NCI-H2107 (cell line): ENCODE measurements at regions not wholly inside any gene's neighbourhood (a gene's known extent, or its start where the extent isn't known, plus 50 kb on each side); places are given as distances from the start of the nearest gene placed in this dataset.

Source experiments
- DNase-seq: peaks from one replicate; lab custom pipeline; 2025; lab: John Stamatoyannopoulos, UW

DNA sequence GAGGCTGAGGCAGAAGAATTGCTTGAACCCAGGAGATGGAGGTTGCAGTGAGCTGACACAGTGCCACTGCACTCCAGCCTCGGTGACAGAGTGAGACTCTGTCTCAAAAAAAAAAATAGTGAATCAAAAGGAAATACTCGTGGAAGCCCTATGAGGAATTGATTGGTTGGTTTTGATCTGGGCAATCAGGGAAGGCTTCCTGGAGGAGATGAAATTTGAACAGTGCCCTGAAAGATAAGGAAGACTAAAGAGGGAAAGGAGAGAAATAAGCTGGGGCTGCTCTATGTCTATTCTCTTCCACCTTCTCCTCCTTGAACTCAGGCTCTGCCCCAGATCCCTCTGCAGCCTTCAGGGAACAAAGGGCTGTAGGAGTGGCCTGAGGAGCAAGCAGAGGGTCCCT lies 54.1 kb downstream of the IRF2BPL start:
- no peak for DNase-seq

DNA sequence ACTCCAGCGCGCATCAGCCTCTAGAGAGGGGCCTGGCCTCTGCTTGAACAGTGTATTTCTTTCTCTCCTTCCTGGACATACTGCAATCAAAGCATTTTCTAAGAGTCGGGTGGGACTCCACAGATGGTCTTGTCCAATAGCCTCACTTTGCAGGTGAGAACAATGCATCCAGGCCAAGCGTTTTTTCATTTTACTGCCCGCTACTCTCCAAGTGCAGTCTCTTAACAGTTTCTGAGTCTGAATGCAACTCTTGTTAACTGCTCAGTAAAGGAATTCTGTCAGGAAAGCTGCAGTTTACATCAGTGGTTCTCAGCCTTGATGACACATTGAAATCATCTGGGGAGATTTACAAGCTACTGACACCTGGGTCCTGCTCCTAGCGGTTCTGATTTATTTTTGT lies 57.0 kb downstream of the IRF2BPL start:
- no peak for DNase-seq

GRCh38 chr14:76968621-76969063 lies 59.9 kb downstream of the IRF2BPL start:
- no peak for DNase-seq

DNA sequence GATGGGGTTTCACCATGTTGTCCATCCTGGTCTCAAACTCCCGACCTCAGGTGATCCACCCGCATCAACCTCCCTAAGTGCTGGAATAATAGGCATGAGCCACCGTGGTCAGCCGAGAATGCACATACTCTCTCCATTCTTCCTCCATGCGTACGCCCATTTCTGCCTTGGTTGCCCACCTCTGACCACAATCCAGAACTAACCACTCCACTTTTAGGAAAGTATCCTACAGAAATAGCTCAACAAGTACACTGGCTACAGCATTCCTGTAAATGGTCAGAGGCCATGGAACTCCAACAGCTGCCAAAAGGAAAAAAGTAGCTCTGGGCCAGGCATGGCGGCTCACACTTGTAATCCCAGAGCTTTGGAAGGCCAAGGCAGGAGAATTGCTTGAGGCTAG lies 60.7 kb downstream of the IRF2BPL start:
- DNase-seq: no peak

DNA sequence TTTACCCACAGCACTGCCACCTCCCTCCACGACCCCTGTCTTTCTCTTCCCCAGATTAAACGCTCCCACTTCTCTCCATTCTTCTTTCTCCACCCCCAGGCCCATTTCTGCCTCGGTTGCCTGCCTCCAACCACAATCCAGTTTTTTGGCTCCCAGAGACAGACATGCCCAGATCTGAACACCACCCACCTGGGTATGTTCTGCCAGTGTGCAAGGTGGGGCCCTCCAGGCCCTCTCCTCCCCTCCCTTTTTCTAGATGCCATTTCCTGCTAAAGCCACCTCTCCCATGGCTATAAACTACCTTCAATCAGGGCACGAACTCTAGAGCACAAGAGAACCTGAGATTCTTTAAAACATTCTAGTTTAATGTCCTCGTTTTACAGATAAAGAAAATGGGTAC lies 63.3 kb downstream of the IRF2BPL start:
- no peak for DNase-seq

GRCh38 chr14:76964695-76965094 lies 63.8 kb downstream of the IRF2BPL start:
- DNase-seq: no peak

- no peak for DNase-seq
Observed at GRCh38 chr14:76963372-76963771, 65.1 kb downstream of the IRF2BPL start.

DNA sequence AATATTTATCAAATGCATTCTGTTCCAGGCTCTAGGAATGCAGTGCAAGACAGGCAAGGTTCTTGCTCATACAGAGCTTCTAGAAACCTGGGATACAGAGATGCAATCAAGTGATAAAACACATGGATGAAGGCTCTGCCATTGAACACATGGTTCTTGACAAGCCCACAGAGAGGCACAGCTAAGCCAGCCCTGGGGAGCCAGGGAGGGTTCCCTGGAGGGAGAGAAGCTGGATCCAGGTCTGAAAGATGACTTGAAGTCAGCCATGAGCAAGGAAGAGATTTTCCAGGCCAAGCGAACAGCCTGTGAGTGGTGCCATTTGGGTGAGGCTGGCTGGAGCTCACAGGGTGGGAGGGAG lies 66.2 kb downstream of the IRF2BPL start:
- DNase-seq: no peak

GRCh38 chr14:76961631-76962302 lies 66.7 kb downstream of the IRF2BPL start:
- peak; percentile 79 for DNase-seq

GRCh38 chr14:76958980-76959710 lies 69.4 kb downstream of the IRF2BPL start:
- no peak for DNase-seq

DNA sequence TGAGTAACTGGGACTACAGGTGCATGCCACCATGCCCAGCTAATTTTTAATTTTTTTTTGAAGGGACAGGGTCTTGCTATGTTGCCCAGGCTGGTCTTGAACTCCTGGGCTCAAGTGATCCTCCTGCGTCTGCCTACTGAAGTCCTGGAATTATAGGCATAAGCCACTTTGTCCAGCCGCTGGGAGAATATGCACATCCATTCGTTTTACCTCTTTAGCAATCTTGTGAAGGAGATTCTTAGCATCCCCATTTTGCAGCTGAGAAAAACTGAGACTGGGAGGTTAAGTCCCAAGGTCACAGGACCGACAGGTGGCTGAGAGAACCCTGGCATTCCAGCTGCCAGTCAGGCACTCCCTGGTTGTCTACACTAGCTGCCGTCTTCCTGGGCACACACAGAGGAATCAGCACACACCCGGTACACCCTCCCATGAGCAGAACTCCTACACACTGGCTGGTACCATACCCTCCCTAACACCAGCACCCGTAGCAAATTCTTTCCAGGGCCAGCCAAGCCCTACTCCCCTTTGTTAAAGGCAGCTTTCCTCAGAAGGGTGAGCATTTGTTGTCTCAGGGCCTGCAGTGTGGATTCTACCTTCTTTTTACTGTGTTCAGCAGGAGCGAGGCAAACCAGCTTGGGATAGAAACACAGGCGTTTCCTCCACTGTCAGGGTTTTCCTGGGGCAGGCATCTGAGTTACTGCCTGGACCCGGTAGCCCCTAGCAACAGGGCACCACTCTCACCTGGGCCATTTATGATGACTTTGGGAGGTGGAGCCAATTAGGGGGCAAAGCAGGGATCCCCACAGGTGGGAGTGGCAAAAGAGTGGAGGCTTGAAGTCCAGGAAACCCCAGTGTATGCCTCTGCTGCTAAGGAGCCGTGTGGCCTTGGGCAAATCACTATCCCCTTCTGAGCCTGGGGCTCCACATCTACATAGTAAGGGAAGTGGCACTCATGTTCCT lies 70.2 kb downstream of the IRF2BPL start:
- no peak for DNase-seq

DNA sequence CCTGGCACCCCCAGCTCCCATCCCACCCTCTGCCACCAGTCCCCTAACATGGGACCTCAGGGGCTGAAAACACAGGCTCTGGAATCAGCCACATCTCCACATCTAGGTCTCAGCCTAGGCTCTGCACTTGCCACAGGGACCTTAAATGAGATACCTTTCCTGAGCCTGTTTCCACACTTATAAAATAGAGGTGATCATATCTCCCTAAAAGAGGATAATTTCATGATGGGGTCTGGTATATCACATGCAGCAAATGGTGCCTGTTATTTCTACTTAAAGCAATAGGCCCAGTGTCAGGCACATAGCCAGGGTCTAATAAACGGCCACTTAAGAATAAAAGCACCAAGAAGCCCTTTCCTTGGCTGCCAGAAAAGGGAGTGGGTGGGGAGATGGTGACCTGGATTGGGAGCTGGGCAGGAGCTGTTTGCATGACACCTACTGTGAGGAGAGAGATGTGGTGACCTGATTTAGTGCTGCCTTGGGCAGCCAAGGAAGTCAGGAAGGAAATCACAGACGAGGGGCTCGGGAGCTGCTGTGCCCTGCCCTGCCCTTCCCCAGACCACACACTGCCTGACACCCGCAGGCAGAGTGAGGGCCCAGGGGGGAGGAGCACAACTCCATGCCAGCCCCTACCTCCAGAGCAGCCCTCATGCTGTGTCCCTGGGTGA lies 71.2 kb downstream of the IRF2BPL start:
- no peak for DNase-seq

- DNase-seq: peak; percentile 98
Observed at GRCh38 chr14:76956316-76957090, 72.0 kb downstream of the IRF2BPL start.

DNA sequence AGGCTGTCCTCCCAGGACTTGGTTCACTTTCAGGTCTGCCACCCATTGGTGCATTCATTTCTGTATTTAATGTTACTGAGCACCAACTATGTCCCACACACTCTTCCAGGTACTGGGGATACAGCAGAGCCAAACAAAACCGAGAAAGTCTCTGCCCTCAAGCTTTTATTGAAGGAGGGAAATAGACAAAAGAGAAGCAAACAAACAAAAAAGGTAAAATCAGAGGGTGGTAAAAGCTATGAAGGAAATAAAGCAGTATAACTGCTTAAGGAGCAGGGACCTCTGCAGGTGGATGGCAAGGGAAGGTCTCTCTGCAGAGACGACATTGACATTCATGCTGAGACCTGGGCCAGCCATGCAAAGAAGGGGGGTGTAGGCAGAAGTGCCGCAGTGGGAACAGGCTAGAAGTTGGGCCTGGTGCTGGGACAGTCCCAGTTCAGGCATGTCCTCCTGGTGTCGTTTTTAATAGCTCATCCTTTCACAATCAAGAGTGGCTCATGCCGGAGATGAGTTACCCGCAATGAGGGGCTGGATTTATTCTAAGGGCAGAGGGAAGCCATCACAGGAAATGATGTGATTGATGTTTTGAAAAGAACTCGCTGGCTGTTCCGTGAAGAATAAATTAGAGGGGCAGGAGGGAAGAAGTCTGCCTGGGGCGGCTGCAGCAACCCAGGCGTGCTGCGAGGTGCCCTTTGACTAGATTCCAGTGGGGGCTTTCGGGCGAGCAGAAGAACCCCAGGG lies 72.8 kb downstream of the IRF2BPL start:
- no peak for DNase-seq

DNA sequence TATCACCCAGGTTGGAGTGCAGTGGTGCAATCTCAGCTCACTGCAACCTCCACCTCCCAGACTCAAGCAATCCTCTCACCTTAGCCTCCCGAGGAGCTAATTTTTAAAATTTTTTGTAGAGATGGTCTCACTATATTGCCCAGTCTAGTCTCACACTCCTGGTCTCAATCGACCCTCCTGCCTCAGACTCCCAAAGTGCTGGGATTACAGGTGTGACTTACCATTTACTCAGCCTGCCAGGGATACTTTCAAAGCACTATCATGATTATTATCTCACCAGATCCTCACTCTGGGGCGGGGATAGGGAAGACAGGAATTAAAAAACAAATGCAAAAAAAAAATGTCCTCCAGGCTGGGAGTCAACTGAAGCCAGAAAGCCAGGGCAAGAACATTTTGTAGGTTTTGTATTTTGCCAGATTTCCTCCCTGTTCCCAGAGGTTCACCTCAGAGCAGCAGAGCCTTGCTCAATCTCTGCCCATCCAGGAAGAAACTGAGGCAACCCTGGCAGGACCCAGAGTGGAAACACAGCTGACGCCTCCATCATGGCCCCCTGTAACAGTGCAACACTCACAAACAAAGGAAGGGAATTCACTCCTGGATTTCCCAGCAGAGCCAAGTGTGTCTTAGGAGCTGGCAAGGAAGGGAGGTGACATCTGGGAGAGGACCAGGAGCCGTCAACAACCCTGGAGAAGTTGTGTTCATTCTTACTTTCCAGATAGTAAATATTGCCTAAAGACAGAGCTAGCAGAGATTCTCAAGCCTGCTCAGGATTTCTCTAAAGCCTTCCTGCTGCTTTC lies 73.9 kb downstream of the IRF2BPL start:
- DNase-seq: no peak

DNA sequence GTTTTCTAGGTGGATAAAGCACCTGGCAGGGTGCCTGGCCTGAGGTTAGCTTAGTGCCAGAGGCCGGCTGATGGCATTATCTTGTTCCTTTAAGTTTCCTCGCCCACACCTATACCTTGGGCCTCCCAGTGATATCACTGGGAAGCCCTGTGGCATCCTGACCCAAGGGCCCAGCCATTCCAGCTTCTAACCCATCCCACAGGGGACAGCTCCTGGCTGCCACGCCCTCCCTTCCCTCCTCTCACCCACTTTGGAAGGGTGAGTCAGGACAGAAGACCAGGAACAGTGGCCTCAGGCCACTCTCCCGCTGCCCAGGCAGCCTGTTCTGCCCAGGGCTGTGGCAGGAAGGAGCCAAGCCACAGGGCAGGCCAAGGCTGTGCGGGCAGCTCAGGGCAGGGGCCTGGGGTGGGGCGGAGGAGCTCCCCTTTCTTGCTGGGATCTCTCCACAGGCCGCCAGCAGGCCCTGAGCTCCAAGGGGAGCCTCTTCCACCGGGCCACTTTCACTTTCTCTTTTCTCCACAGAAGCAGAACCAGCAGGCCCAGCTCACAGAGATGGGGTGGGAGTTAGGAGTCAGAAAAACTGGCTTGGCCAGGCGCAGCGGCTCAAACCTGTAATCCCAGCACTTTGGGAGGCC lies 75.1 kb downstream of the IRF2BPL start:
- peak; percentile 47 for DNase-seq

- no peak for DNase-seq
Observed at GRCh38 chr14:76951166-76951565, 77.3 kb downstream of the IRF2BPL start.

DNA sequence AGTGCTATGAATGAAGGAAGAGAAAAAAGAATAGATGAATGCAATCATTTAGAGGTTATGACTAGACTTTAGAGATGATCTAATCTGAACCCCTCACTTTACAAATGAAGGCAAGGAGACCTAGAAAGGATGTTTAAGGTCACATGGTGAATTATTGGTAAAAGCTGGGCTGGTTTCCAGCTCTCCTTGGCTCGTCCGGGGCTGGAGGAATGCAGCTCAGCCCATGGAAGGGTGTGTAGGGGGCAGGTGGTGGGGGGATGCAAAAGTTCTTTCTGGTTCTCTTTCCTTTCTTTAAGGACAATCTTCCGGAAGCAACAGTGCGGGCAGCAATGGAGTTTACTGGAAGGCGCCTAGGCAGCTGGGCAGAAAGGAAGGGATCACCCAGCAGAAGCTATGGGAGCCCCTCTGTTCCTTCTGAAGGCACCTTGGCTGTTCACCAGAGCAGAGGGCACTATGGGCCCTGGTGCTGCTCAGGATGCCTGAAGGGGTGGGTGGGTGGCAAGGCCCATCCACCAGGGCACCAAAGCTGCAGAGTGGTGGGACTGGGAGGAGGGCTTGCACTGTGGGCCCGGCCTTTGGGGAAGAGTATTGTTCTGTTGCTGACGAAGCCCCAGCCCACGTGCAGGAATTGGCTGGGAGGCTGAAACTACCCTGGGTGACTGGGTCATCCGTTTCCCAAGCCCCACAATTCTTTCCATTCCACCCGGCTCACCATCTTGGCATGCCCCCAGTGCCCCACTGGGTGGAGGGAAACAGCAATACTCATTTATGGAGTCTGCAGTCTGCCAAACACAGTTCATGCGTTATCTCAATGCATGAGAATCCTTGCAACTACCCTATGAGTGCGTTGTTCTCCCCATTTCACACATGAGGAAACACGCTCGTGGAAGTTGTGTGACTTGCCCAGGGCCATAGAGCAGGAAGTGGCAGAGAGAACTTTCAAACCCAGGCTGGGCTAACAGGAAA lies 78.2 kb downstream of the IRF2BPL start:
- no peak for DNase-seq
